GM21723 (cell line): ENCODE measurements at regions not wholly inside any gene's neighbourhood (a gene's known extent, or its start where the extent isn't known, plus 50 kb on each side); places are given as distances from the start of the nearest gene placed in this dataset.

Experiments used
- ATAC-seq: cut with Tn5 transposase; IDR thresholded peaks from one replicate; pipeline ENCODE4 v1.9.1; 2021; ENCODE audit warnings: mild to moderate bottlenecking, moderate library complexity; ENCODE audit not compliant: unreplicated experiment

- ATAC-seq = no peak
These were observed 56.3 kb upstream of the BRD7 start for GRCh38 chr16:50425044-50425443.

- no peak for ATAC-seq
These were observed 54.1 kb upstream of the BRD7 start for GRCh38 chr16:50422926-50423325.

GRCh38 chr16:50419116-50419515, 50.3 kb upstream of the BRD7 start:
- no peak for ATAC-seq
